HEK293 (cell line): ENCODE measurements at regions not wholly inside any gene's neighbourhood (a gene's known extent, or its start where the extent isn't known, plus 50 kb on each side); places are given as distances from the start of the nearest gene placed in this dataset.

Experiments used
- CTCF ChIP-seq: fragments of 450-650 bp; formaldehyde crosslinking; IDR thresholded peaks from 2 replicates; pipeline ENCODE4 v1.5.1; 2016; ENCODE audit warnings: missing biosample characterization, missing genetic modification characterization
- HOXC10 ChIP-seq: sonication (generic); formaldehyde crosslinking; IDR thresholded peaks from 2 replicates; pipeline ENCODE4 v1.8.1; 2023; ENCODE audit warnings: mild to moderate bottlenecking, missing genetic modification reagents
- PATZ1 ChIP-seq: fragments of 450-650 bp; formaldehyde crosslinking; IDR thresholded peaks from 2 replicates; pipeline ENCODE4 v1.5.1; 2016; ENCODE audit warnings: missing biosample characterization, missing genetic modification characterization
- REST ChIP-seq: fragments of 450-650 bp; formaldehyde crosslinking; IDR thresholded peaks from 2 replicates; pipeline ENCODE4 v1.5.1; 2016; ENCODE audit warnings: missing biosample characterization, missing genetic modification characterization
- SETDB1 ChIP-seq: IDR thresholded peaks from one replicate; pipeline ENCODE4 v1.6.1; 2017; ENCODE audit warnings: mild to moderate bottlenecking, low read length, moderate library complexity, mixed read lengths; ENCODE audit not compliant: insufficient read length
- ZBTB49 ChIP-seq: fragments of 450-650 bp; formaldehyde crosslinking; IDR thresholded peaks from 2 replicates; pipeline ENCODE4 v1.5.1; 2016; ENCODE audit warnings: missing biosample characterization, missing genetic modification characterization, low read depth
- ZEB2 ChIP-seq: fragments of 450-650 bp; formaldehyde crosslinking; IDR thresholded peaks from 2 replicates; pipeline ENCODE4 v1.5.1; 2016; ENCODE audit warnings: missing biosample characterization, missing genetic modification characterization
- ZFP41 ChIP-seq: fragments of 450-650 bp; formaldehyde crosslinking; IDR thresholded peaks from 2 replicates; pipeline ENCODE4 v1.5.1; 2016; ENCODE audit warnings: missing biosample characterization, missing genetic modification characterization, borderline replicate concordance
- ZNF138 ChIP-seq: fragments of 450-650 bp; formaldehyde crosslinking; IDR thresholded peaks from 2 replicates; pipeline ENCODE4 v1.5.1; 2016; ENCODE audit warnings: missing biosample characterization, missing genetic modification characterization, borderline replicate concordance
- ZNF174 ChIP-seq: fragments of 450-650 bp; formaldehyde crosslinking; IDR thresholded peaks from 2 replicates; pipeline ENCODE4 v1.5.0; 2017; ENCODE audit warnings: missing biosample characterization, mild to moderate bottlenecking, missing genetic modification characterization
- ZNF416 ChIP-seq: fragments of 450-650 bp; formaldehyde crosslinking; IDR thresholded peaks from 2 replicates; pipeline ENCODE4 v1.5.1; 2016; ENCODE audit warnings: missing biosample characterization, missing genetic modification characterization
- ZNF548 ChIP-seq: fragments of 450-650 bp; formaldehyde crosslinking; IDR thresholded peaks from 2 replicates; pipeline ENCODE4 v1.5.1; 2016; ENCODE audit warnings: missing biosample characterization, missing genetic modification characterization

- TF ChIP-seq CTCF (no peak), ZBTB49 (no peak), ZEB2 (tag by site-specific recombination) (no peak), REST (tag by site-specific recombination) (no peak), ZNF548 (no peak), HOXC10 (CRISPR knock-in tag) (no peak), SETDB1 (no peak), PATZ1 (tag by site-specific recombination) (no peak), ZFP41 (no peak), ZNF174 (tag by site-specific recombination) (no peak), ZNF138 (tag by site-specific recombination) (no peak), ZNF416 (tag by site-specific recombination) (no peak)
These were observed 469.1 kb downstream of the FUT8 start for GRCh38 chr14:65881642-65882041.
